HG02981 (cell line): ENCODE measurements at regions not wholly inside any gene's neighbourhood (a gene's known extent, or its start where the extent isn't known, plus 50 kb on each side); places are given as distances from the start of the nearest gene placed in this dataset.
"Not testable (repeated sequence)": the region's sequence is repeated elsewhere in the genome, so short reads cannot be mapped to it uniquely, and the experiment has no call there.

Experiments used
- ATAC-seq: cut with Tn5 transposase; IDR thresholded peaks from one replicate; pipeline ENCODE4 v1.9.1; 2021; ENCODE audit warnings: mild to moderate bottlenecking, moderate library complexity; ENCODE audit not compliant: unreplicated experiment

GRCh38 chr3:187850258-187850921 lies 105.1 kb upstream of the BCL6 start:
- no peak for ATAC-seq

DNA sequence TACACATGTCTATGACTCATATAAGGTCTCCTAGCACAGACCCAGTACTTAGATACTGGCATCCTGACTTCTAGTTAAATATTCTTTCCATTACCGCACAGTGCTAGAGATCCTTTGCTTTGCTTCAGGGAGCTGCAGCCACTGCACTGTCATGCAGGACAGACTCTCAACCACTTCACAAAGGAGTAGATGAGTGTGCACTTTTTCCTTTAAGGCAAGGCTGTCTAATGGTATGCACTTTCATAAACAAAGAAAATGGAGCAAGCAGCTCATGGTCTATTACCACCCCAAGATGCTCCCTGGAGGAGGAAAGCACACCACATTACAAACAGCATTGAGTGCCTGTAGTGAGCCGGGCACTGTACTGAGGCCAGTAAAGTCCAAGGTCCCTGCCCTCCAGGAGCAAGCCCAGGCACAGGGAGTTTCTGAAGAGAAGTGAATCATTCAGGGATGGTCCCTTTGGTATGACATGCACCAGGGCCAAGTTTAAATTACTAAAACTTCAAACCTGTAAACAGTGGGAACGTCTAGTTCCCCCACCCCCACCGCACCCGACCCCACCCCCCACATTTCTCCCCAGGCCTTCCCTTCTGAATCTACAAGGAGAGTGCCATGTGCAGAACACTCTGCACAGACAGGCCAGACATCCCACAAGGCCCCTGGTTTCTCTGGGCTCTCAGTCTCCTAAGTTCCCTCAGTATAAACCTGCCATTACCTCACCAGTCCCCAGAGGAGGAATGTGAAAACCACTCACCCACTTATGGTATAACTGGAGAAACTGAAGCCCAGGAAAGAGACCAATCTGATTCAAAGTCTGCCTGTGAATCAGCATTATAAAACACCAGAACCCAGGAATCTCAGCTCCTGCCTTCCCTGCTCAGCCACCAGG lies 107.8 kb upstream of the BCL6 start:
- ATAC-seq, result no peak

GRCh38 chr3:187855131-187855530 lies 109.9 kb upstream of the BCL6 start:
- no peak for ATAC-seq

DNA sequence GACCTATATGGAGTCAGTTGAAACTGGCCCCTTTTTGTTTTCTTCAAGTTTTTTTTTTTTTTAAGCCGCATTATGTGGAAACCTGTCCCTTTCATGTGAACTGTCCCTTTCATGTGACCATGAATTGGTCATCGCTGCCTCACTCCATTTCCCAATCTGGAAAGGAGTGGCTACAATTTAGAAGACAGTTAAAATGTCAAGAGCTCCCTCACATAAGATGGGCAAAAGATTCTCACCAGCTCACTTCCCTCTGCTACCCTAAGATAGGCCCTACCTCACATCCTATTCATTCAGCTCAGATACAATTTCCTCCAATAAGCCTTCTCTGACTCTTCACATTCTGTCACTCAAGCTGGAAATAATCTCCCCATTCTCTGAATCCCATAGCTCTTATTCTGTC lies 111.3 kb upstream of the BCL6 start:
- no peak for ATAC-seq

- no peak for ATAC-seq
Measured at GRCh38 chr3:187858041-187858440, 112.8 kb upstream of the BCL6 start.

- no peak for ATAC-seq
Measured at GRCh38 chr3:187858711-187859110, 113.4 kb upstream of the BCL6 start.

- ATAC-seq, result not testable (repeated sequence)
Measured at GRCh38 chr3:187862701-187863277, 117.5 kb upstream of the BCL6 start.

- ATAC-seq, result peak; percentile 81
Measured at GRCh38 chr3:187870360-187871203, 125.3 kb upstream of the BCL6 start.

DNA sequence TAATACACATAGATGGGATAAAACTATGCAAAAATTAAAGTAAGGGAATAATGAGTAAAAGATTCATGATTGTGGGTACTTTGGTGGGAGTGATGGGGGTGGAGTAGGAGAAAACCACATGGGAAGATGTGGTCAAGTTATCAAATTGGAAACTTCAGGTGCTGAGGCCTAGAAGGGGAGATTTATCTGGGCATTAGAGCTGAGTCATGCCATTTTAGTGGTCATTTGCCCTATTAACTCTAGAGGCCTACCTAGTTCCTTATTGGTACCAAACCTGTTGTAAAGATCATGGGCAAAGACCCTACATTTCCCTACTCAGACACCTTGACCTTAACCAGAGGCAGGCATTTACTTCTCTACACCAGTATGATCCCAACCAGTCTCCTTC lies 125.9 kb upstream of the BCL6 start:
- no peak for ATAC-seq

GRCh38 chr3:187871848-187872247 lies 126.6 kb upstream of the BCL6 start:
- no peak for ATAC-seq

DNA sequence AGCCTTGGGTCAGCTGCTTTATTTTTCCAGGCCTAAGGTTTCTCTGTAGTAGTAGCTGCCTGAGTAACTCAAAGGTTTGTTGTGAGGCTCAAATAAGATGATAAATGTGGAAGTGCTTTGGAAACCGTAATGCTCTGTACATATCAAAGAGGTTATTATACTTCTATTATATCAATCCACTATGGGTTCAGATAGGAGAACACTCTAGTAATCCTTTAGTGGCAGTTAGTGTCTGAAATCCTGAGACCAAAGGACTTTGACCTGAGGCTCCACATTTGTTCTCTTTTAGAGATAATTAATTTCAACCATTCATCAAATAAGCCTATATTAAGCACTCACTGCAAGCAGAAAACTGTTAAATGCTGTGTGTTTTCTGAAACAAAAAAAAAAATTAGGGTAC lies 128.6 kb upstream of the BCL6 start:
- no peak for ATAC-seq

DNA sequence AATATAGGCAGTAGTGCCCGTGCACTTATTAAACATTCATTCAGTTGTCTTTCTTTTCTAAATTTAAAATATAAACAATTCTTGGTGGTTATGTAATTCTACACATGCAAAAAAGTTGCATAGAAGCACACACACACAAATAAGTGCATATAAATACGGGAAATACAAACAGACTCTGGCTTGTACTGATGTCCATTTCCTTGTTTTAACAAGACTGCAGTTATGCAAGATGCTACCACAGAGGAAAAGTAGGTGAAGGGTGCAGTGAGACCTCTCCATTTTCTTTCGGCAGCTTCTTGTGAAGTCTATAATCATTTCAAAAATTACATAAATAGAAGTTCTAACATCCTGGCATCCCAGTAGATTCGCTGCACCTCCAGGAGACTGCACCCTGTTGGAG lies 130.6 kb upstream of the BCL6 start:
- ATAC-seq, result no peak

DNA sequence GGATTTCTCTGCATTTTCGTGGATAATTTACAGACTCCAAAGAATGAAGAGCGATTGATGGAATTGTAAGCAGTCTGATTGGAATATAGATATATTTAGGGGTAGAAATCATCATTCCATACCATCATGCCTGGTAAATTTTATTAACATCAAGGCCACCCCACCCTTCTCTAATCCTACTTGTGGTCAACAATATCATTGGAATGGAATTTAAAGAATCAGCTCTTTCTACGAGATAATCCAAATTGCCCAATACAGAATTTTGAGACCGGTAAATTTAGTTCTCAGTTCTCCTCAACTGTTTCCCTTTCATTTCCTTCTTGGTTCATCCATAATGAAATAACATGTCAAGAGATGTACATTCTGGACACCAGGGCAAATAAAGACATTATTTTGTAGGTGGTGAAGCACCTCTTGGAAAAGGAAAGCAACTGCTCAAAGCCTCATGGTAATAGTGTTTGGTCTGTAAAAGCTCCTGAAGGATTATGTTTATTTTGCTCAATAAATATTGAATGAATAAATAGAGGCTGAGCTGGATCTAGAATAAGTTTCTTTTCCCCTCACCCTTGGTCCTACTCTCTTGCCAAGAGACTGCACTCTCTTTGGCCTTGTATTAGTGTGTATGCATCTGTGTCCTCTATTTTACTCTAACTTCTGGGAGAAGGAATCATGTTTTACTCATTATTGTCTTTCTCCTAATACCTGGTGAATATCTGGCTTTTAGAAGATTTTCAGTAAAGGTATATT lies 133.7 kb upstream of the BCL6 start:
- ATAC-seq, result no peak

DNA sequence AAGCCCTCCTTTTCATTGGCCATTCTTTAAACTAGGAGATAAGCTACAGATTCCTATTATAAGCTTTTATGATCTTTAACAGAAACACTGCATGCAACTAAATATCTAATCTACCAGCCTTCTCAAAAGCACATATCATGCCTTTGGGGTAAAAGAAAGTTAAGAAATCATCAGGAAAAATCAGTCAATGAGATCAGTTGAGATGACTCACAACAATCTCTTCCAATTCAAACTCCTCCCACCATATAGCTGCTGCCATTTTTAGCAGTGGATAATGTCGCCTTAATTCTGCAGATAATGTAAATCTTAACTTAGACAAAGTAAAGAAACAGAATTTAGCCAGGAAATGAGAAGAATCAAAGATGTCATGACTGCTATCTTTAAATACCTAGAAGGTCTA lies 135.2 kb upstream of the BCL6 start:
- no peak for ATAC-seq

- ATAC-seq, result no peak
Measured at GRCh38 chr3:187880851-187881250, 135.6 kb upstream of the BCL6 start.

DNA sequence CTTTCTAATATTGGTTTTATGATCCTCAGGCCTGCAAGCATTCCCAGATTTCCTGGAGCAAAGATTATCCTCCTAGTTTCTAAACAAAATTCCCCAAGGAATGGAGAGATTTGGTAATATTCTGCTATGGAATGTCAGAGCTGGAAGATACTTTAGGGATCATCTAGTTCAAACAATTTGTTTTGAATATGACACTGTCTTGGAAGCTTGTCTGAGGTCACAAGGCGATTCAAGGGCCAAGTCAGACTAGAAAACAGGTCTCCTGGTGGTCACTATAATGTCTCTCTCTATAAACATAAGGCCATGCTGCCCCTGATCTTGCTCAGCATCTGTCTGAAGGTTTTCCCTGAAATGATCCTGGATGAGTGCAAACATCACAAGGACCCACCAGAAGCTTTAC lies 143.4 kb upstream of the BCL6 start:
- no peak for ATAC-seq

DNA sequence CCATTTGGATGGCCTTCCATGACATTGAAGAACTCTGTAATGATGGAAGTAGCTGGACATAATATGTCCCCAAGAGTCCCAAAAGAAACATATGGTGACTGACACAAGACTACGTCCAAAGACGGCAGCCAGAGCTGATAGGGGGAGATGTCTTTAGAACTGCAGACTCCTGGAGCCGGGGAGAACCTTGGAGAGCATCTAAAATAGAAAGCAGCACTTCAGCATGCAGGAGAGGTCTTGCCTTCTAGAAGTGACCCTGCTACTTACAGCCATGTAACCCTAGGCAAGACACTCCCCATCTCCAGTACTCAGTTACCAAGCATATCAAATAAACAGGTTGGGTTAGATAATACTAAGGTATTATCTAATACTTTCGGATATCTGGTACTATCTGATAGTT lies 143.8 kb upstream of the BCL6 start:
- ATAC-seq, result no peak

GRCh38 chr3:187889601-187890404 lies 144.5 kb upstream of the BCL6 start:
- ATAC-seq, result no peak

GRCh38 chr3:187890405-187890752 lies 145.1 kb upstream of the BCL6 start:
- ATAC-seq, result not testable (repeated sequence)

DNA sequence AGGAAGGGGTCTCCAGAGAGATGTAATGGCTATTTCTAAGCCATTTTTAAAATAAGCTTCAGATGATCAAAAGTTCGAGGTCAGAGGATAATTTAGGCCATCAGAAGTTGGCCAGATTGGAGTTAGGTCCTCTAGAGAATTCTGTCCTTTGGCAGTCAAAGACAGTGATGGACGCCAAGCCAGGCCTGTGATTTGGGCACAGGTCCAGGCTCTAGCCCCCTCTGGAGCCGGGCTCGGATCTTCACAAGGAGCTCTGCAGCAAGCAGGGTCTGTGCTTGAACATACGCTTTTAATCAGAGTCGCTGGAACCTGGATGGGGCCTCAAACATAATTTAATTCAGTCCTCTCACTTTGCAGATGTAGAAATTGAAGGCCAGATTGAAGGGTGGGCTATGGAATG lies 151.4 kb upstream of the BCL6 start:
- no peak for ATAC-seq
